Endothelial cell of umbilical vein (primary cell): ENCODE measurements at regions not wholly inside any gene's neighbourhood (a gene's known extent, or its start where the extent isn't known, plus 50 kb on each side); places are given as distances from the start of the nearest gene placed in this dataset.
A peak's percentile ranks its signal among the peaks of the same experiment; 100 is the strongest.

Source experiments
- BruUV-seq: library from RNA; stranded (reverse); fragments of 400-500 nt; replicated peaks from 2 replicates; lab custom pipeline; 2021; lab: Mats Ljungman, UMichigan
- CTCF ChIA-PET: fragments of 300-600, 350-600 bp; sonication (Branson Sonifier 250); formaldehyde crosslinking; loops from one replicate; lab custom pipeline; 2021; ENCODE audit warnings: antibody characterized with exemption, inconsistent platforms; lab: Charles Lee
- POLR2A ChIA-PET: fragments of 300-600, 350-600 bp; sonication (Branson Sonifier 250); formaldehyde crosslinking; loops from one replicate; lab custom pipeline; 2021; ENCODE audit warnings: antibody characterized with exemption, inconsistent platforms; lab: Charles Lee
- DNase-seq: peaks from one replicate; pipeline ENCODE4 v3.0.0-alpha.2; 2011; ENCODE audit warnings: low read depth, low spot score
- FAIRE-seq: peaks from 2 replicates; lab custom pipeline; 2011; peaks lifted over from hg19 to GRCh38; lab: Jason Lieb, UNC
- H2AFZ ChIP-seq: 2 replicates; pipeline ENCODE4 v1.6.0; 2012; ENCODE audit warnings: low read depth, low read length, control low read depth, inconsistent platforms
- H3K27ac ChIP-seq: 2 replicates; pipeline ENCODE4 v1.5.1; 2011; ENCODE audit warnings: low read depth, mild to moderate bottlenecking, control low read depth, low read length, moderate library complexity; ENCODE audit not compliant: insufficient read depth
- H3K27me3 ChIP-seq, 2 experiments: 2 replicates each; pipeline versions ENCODE4 v1.6.0 to v1.6.1; 2011; ENCODE audit warnings: low read length in 2 of 2, mixed read lengths in 1 of 2; ENCODE audit not compliant: control insufficient read depth in 2 of 2, insufficient read depth in 2 of 2
- H3K36me3 ChIP-seq, 2 experiments: 2 replicates in 1 of 2; 3 replicates in 1 of 2; pipeline ENCODE4 v1.5.1; 2011; ENCODE audit warnings: low read length in 2 of 2, mild to moderate bottlenecking in 1 of 2, moderate library complexity in 1 of 2; ENCODE audit not compliant: control insufficient read depth in 2 of 2, insufficient read depth in 2 of 2; ENCODE audit errors: extremely low read depth in 1 of 2
- H3K4me1 ChIP-seq: 3 replicates; pipeline ENCODE4 v1.5.1; 2011; ENCODE audit warnings: mild to moderate bottlenecking, low read length; ENCODE audit not compliant: control insufficient read depth, insufficient read depth; ENCODE audit errors: extremely low read depth
- H3K4me2 ChIP-seq: 2 replicates; pipeline ENCODE4 v1.6.1; 2011; ENCODE audit warnings: low read length, control low read depth, mixed read lengths; ENCODE audit not compliant: insufficient read depth
- H3K4me3 ChIP-seq, 3 experiments: fragments of 200-600 bp in 1 of 3; sonication (generic), shearing (Covaris generic) in 1 of 3; replicated peaks in 1 of 3; 2 replicates each; pipeline ENCODE4 v1.5.1; 2011 to 2016; ENCODE audit warnings: control low read depth in 3 of 3, low read length in 3 of 3, mild to moderate bottlenecking in 2 of 3, inconsistent platforms in 1 of 3, low read depth in 1 of 3, moderate library complexity in 1 of 3; ENCODE audit not compliant: insufficient read depth in 1 of 3
- H3K79me2 ChIP-seq: 2 replicates; pipeline ENCODE4 v1.6.0; 2012; ENCODE audit warnings: low read length, inconsistent platforms; ENCODE audit not compliant: control insufficient read depth, insufficient read depth
- H3K9ac ChIP-seq: replicated peaks from 2 replicates; pipeline ENCODE3; 2011; ENCODE audit warnings: low read length, control low read depth; ENCODE audit not compliant: insufficient read depth; ENCODE audit errors: extremely low read depth
- H3K9me1 ChIP-seq: replicated peaks from 3 replicates; pipeline ENCODE4 v1.6.0; 2011; ENCODE audit warnings: mild to moderate bottlenecking, low read length; ENCODE audit not compliant: control insufficient read depth, insufficient read depth; ENCODE audit errors: extremely low read depth
- H3K9me3 ChIP-seq: replicated peaks from 2 replicates; pipeline ENCODE4 v1.5.1; 2012; ENCODE audit warnings: low read length, inconsistent platforms; ENCODE audit not compliant: control insufficient read depth, insufficient read depth
- H4K20me1 ChIP-seq: replicated peaks from 2 replicates; pipeline ENCODE3; 2011; ENCODE audit warnings: mild to moderate bottlenecking, low read length; ENCODE audit not compliant: control insufficient read depth, insufficient read depth; ENCODE audit errors: extremely low read depth
- CTCF ChIP-seq, 2 donors: IDR thresholded peaks; 1 replicate in 1 of 2; 2 replicates in 1 of 2; pipeline ENCODE4 v1.5.1; 2011; ENCODE audit warnings: low read length in 2 of 2, mild to moderate bottlenecking in 2 of 2, moderate library complexity in 2 of 2, control low read depth in 1 of 2, inconsistent platforms in 1 of 2, low read depth in 1 of 2; ENCODE audit not compliant: insufficient read depth in 1 of 2; ENCODE audit errors: extremely low read depth in 1 of 2
- EZH2 ChIP-seq: IDR thresholded peaks from 2 replicates; pipeline ENCODE4 v1.6.1; 2012; ENCODE audit warnings: borderline replicate concordance, low read depth, mild to moderate bottlenecking, moderate library complexity, low read length, inconsistent platforms; ENCODE audit not compliant: severe bottlenecking
- FOS ChIP-seq: IDR thresholded peaks from 2 replicates; pipeline ENCODE4 v1.6.1; 2011; ENCODE audit warnings: mild to moderate bottlenecking, low read length, moderate library complexity, borderline replicate concordance; ENCODE audit not compliant: insufficient read depth
- GATA2 ChIP-seq: IDR thresholded peaks from 2 replicates; pipeline ENCODE4 v1.7.0; 2011; ENCODE audit warnings: low read depth, mild to moderate bottlenecking, moderate library complexity, mixed read lengths, low read length; ENCODE audit not compliant: insufficient read length, insufficient read depth
- JUN ChIP-seq: IDR thresholded peaks from 2 replicates; pipeline ENCODE4 v1.6.1; 2011; ENCODE audit warnings: borderline replicate concordance, low read depth; ENCODE audit not compliant: insufficient read length, insufficient read depth
- MAX ChIP-seq: IDR thresholded peaks from 2 replicates; pipeline ENCODE4 v1.6.1; 2011; ENCODE audit not compliant: insufficient read depth, insufficient read length
- MYC ChIP-seq: IDR thresholded peaks from one replicate; pipeline ENCODE4 v1.6.1; 2011; ENCODE audit warnings: mild to moderate bottlenecking, low read depth, low read length
- POLR2A ChIP-seq: IDR thresholded peaks from 2 replicates; pipeline ENCODE4 v1.6.1; 2012; ENCODE audit warnings: low read depth, mild to moderate bottlenecking, control low read depth, low read length
- POLR2AphosphoS5 ChIP-seq: IDR thresholded peaks from 2 replicates; pipeline ENCODE4 v1.6.1; 2012; ENCODE audit warnings: low read depth, mild to moderate bottlenecking, control low read depth, low read length, moderate library complexity; ENCODE audit not compliant: insufficient read depth
- dilution Hi-C: fragments of 300-500 bp; cut with MboI; formaldehyde crosslinking; loops from one replicate; pipeline ENCODE4 v1.15.0; 2019; ENCODE audit warnings: low sequenced_read_pairs; ENCODE audit not compliant: extremely low pct_ligation_motif_present
- intact Hi-C: fragments of 100-400 bp; cut with micrococcal nuclease; formaldehyde crosslinking; loops from one replicate; pipeline ENCODE4 v1.10.0; 2022

GRCh38 chr2:173854840-173855239, 110.3 kb downstream of the SP3 start:
- no TSS peak for BruUV-seq
- ChIA-PET POLR2A (no interaction called here), CTCF (no interaction called here)
- intact Hi-C loops (no loop called here), dilution Hi-C loops (no loop called here)
- H3K4me2 ChIP-seq, result no peak overlapping the region
- no peaks in the 10 kb centered on the region for H3K36me3 ChIP-seq
- TF ChIP-seq POLR2AphosphoS5 (no peak), POLR2A (no peak), CTCF (IDR thresholded peaks at IDR 0.05; ENCODE audit: extremely low read depth in 1 of 2, insufficient read depth in 1 of 2, low read depth in 1 of 2, low read length in 2 of 2) (no peak), MYC (no peak), FOS (no peak), GATA2 (no peak), EZH2 (no peak), JUN (no peak), MAX (no peak)
- no peak overlapping the region for H3K4me3 ChIP-seq
- no peak overlapping the region for H3K9ac ChIP-seq
- H3K9me1 ChIP-seq, result no peaks in the 10 kb centered on the region
- H3K4me1 ChIP-seq, result no peaks in the 10 kb centered on the region
- no peak overlapping the region for H3K27ac ChIP-seq
- H3K79me2 ChIP-seq, result no peaks in the 10 kb centered on the region
- FAIRE-seq, result no peak
- H4K20me1 ChIP-seq, result no peaks in the 10 kb centered on the region
- no peaks in the 10 kb centered on the region for H3K9me3 ChIP-seq
- H3K27me3 ChIP-seq, result peaks cover 2% of the 10 kb centered on the region in 2 experiments
- H2AFZ ChIP-seq, result no peak overlapping the region
- DNase-seq, result peak; percentile 7
